Loucy (cell line): ENCODE measurements at regions not wholly inside any gene's neighbourhood (a gene's known extent, or its start where the extent isn't known, plus 50 kb on each side); places are given as distances from the start of the nearest gene placed in this dataset.

ENCODE experiments used
- H2AFZ ChIP-seq: fragments of 200-600 bp; sonication (generic); 2 replicates; pipeline ENCODE4 v1.6.0; 2016; ENCODE audit warnings: antibody characterized with exemption, mild to moderate bottlenecking, low read length, moderate library complexity
- H3F3A ChIP-seq: fragments of 200-600 bp; 2 replicates; pipeline ENCODE4 v1.6.0; 2016; ENCODE audit warnings: antibody characterized with exemption, low read depth, mild to moderate bottlenecking
- H3K27me3 ChIP-seq: fragments of 200-600 bp; sonication (generic); 2 replicates; pipeline ENCODE4 v1.6.1; 2014; ENCODE audit warnings: low read length, mild to moderate bottlenecking; ENCODE audit not compliant: insufficient read depth, poor library complexity, severe bottlenecking
- H3K36me3 ChIP-seq: fragments of 200-600 bp; sonication (generic); 2 replicates; pipeline ENCODE4 v1.6.1; 2016; ENCODE audit warnings: low read length; ENCODE audit not compliant: insufficient read depth
- H3K4me1 ChIP-seq: fragments of 200-600 bp; sonication (generic); 2 replicates; pipeline ENCODE4 v1.5.1; 2014; ENCODE audit warnings: low read length, mild to moderate bottlenecking; ENCODE audit not compliant: insufficient read depth, poor library complexity, severe bottlenecking
- H3K4me2 ChIP-seq: fragments of 200-600 bp; sonication (generic); 2 replicates; pipeline ENCODE4 v1.6.0; 2014; ENCODE audit warnings: antibody characterized with exemption, low read length, low read depth, mild to moderate bottlenecking; ENCODE audit not compliant: poor library complexity, severe bottlenecking
- H3K4me3 ChIP-seq: fragments of 200-600 bp; sonication (generic); 2 replicates; pipeline ENCODE4 v1.5.1; 2014; ENCODE audit warnings: low read length, mild to moderate bottlenecking, mixed read lengths; ENCODE audit not compliant: poor library complexity, severe bottlenecking
- H3K79me2 ChIP-seq: fragments of 200-600 bp; sonication (generic); 2 replicates; pipeline ENCODE4 v1.6.1; 2014; ENCODE audit warnings: low read length; ENCODE audit not compliant: insufficient read depth
- H3K9ac ChIP-seq: fragments of 200-600 bp; sonication (generic); 2 replicates; pipeline ENCODE4 v1.6.0; 2014; ENCODE audit warnings: mild to moderate bottlenecking, low read depth, low read length, moderate library complexity; ENCODE audit not compliant: poor library complexity, severe bottlenecking
- H3K9me2 ChIP-seq: fragments of 200-600 bp; sonication (generic); replicated peaks from 2 replicates; pipeline ENCODE4 v1.6.1; 2016; ENCODE audit warnings: low read depth, low read length, mixed read lengths
- H3K9me3 ChIP-seq: fragments of 200-600 bp; sonication (generic); 2 replicates; pipeline ENCODE4 v1.6.1; 2014; ENCODE audit warnings: mild to moderate bottlenecking, antibody characterized with exemption, low read length, low read depth; ENCODE audit not compliant: insufficient read depth
- H4K20me1 ChIP-seq: fragments of 200-600 bp; sonication (generic); 2 replicates; pipeline ENCODE4 v1.6.0; 2014; ENCODE audit warnings: antibody characterized with exemption, low read length, mild to moderate bottlenecking; ENCODE audit not compliant: insufficient read depth, poor library complexity, severe bottlenecking
- EZH2phosphoT487 ChIP-seq: fragments of 200-600 bp; IDR thresholded peaks from 2 replicates; pipeline ENCODE4 v1.6.1; 2018; ENCODE audit warnings: antibody characterized with exemption, mild to moderate bottlenecking, moderate library complexity, borderline replicate concordance
- TF ChIP-seq, protein P1 (sequence below): fragments of 200-600 bp; sonication (generic); conservative IDR thresholded peaks from 2 replicates; pipeline ENCODE4 v1.5.1; 2014; ENCODE audit warnings: mild to moderate bottlenecking, antibody characterized with exemption, low read length

DNA sequence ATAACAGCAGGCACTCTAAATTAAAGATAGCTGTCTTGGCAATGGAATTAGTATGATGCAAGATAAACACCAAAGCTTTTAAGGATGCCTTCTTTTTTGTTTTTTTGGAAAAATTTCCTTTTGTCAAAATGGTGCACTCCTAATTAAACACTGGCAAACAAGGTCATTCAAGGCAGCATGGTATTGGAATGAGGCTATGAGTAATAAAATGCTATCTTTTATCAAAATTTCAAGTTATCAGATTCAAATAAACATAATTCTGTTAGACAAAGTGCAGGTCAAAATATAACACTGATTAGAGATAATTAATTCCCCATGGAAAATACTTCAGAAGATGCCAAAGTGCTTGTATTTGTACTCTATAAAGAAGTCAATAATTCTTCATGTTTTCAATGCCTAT, 514.1 kb downstream of the TENT5A start:
- TF ChIP-seq EZH2phosphoT487: no peak
- TF ChIP-seq, protein P1, sequence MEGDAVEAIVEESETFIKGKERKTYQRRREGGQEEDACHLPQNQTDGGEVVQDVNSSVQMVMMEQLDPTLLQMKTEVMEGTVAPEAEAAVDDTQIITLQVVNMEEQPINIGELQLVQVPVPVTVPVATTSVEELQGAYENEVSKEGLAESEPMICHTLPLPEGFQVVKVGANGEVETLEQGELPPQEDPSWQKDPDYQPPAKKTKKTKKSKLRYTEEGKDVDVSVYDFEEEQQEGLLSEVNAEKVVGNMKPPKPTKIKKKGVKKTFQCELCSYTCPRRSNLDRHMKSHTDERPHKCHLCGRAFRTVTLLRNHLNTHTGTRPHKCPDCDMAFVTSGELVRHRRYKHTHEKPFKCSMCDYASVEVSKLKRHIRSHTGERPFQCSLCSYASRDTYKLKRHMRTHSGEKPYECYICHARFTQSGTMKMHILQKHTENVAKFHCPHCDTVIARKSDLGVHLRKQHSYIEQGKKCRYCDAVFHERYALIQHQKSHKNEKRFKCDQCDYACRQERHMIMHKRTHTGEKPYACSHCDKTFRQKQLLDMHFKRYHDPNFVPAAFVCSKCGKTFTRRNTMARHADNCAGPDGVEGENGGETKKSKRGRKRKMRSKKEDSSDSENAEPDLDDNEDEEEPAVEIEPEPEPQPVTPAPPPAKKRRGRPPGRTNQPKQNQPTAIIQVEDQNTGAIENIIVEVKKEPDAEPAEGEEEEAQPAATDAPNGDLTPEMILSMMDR: no peak
- peaks cover 27% of the 10 kb centered on the region for H3K4me1 ChIP-seq
- no peaks in the 10 kb centered on the region; the same call in 1 of the 2 replicates for H3K36me3 ChIP-seq
- no peaks in the 10 kb centered on the region for H3K79me2 ChIP-seq
- no peak overlapping the region for H2AFZ ChIP-seq
- H3K9me3 ChIP-seq: no peaks in the 10 kb centered on the region
- H3K9me2 ChIP-seq: no peaks in the 10 kb centered on the region
- H3K4me3 ChIP-seq: no peak overlapping the region
- no peak overlapping the region for H3K4me2 ChIP-seq
- no peaks in the 10 kb centered on the region for H3K27me3 ChIP-seq
- H3K9ac ChIP-seq: no peak overlapping the region
- peaks cover 4% of the 10 kb centered on the region; the same call in 1 of the 2 replicates for H3F3A ChIP-seq
- H4K20me1 ChIP-seq: no peaks in the 10 kb centered on the region

DNA sequence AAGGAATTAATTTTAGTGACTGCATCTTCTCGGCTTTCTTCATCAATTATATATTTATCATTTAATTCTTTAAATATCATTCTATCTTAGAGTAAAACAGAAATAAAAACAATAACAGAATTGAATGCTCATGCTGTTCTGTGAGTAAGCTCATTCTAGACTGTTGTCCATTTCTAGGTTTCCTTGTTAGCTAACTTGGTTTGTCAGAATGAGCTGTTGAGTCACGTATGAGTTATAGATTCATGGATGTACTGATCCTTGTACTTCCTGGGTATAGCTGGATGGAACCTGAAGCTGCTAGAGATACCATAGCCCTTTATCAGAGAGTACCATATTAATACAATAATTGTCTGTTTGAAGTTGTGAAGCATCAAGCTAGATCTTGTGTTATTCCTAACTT, 515.3 kb downstream of the TENT5A start:
- H2AFZ ChIP-seq: no peak overlapping the region
- no peaks in the 10 kb centered on the region for H3K9me3 ChIP-seq
- TF ChIP-seq, protein P1: no peak
- TF ChIP-seq EZH2phosphoT487: no peak
- no peaks in the 10 kb centered on the region for H3K27me3 ChIP-seq
- no peaks in the 10 kb centered on the region for H3K9me2 ChIP-seq
- no peaks in the 10 kb centered on the region for H3K79me2 ChIP-seq
- H3K36me3 ChIP-seq: no peaks in the 10 kb centered on the region; the same call in 1 of the 2 replicates
- no peaks in the 10 kb centered on the region for H4K20me1 ChIP-seq
- H3K4me1 ChIP-seq: peaks cover 36% of the 10 kb centered on the region
- peaks cover 4% of the 10 kb centered on the region; the same call in 1 of the 2 replicates for H3F3A ChIP-seq
- H3K4me2 ChIP-seq: no peak overlapping the region
- H3K4me3 ChIP-seq: no peak overlapping the region
- H3K9ac ChIP-seq: no peak overlapping the region

- H3K79me2 ChIP-seq: no peaks in the 10 kb centered on the region
- peaks cover 36% of the 10 kb centered on the region for H3K4me1 ChIP-seq
- peak overlapping the region; percentile 33 for H3K4me3 ChIP-seq
- peak overlapping the region; percentile 52; the same call in 1 of the 2 replicates for H2AFZ ChIP-seq
- H3K9me3 ChIP-seq: no peaks in the 10 kb centered on the region
- TF ChIP-seq, protein P1: no peak
- no peak for TF ChIP-seq EZH2phosphoT487
- no peaks in the 10 kb centered on the region; the same call in 1 of the 2 replicates for H3K36me3 ChIP-seq
- peak overlapping the region; percentile 61 for H3K4me2 ChIP-seq
- H3F3A ChIP-seq: peaks cover 4% of the 10 kb centered on the region; the same call in 1 of the 2 replicates
- no peaks in the 10 kb centered on the region for H3K9me2 ChIP-seq
- H3K9ac ChIP-seq: peak overlapping the region; percentile 22
- H3K27me3 ChIP-seq: no peaks in the 10 kb centered on the region
- H4K20me1 ChIP-seq: no peaks in the 10 kb centered on the region
Measured at GRCh38 chr6:81235512-81235911, 517.0 kb downstream of the TENT5A start.
